Naive thymus-derived CD8-positive, alpha-beta T cell (primary cell): ENCODE measurements at regions not wholly inside any gene's neighbourhood (a gene's known extent, or its start where the extent isn't known, plus 50 kb on each side); places are given as distances from the start of the nearest gene placed in this dataset.

Experiments
- ATAC-seq, 2 donors: fragments of 150-1000 bp; cut with Tn5 transposase in 1 of 2; sonication (Bioruptor Pico), chemical (Tn5 transposase) in 1 of 2; 1 replicate in 1 of 2; 2 replicates in 1 of 2; pipeline ENCODE4 v1.10.0; 2021; ENCODE audit warnings: mild to moderate bottlenecking in 2 of 2, moderate library complexity in 2 of 2
- POLR2A ChIA-PET: fragments of 350-600 bp; sonication (Branson Sonifier 250); formaldehyde crosslinking; loops from one replicate; lab custom pipeline; 2021; ENCODE audit warnings: antibody characterized with exemption; lab: Charles Lee
- DNase-seq, 10 donors: peaks; one replicate each; pipeline versions ENCODE4 v3.0.0 to v3.0.0-alpha.2; 2020 to 2022
- H3K27ac Mint-ChIP-seq, 10 donors: one replicate each; pipeline ENCODE4 v1.8.0; 2020 to 2022; ENCODE audit warnings: mild to moderate bottlenecking in 10 of 10, mixed read lengths in 10 of 10, moderate library complexity in 4 of 10, inconsistent platforms in 1 of 10
- H3K27me3 Mint-ChIP-seq, 5 donors: one replicate each; pipeline ENCODE4 v1.8.0; 2021 to 2022; ENCODE audit warnings: mixed read lengths in 5 of 5
- H3K36me3 Mint-ChIP-seq, 3 donors: one replicate each; pipeline ENCODE4 v1.8.0; 2020 to 2022; ENCODE audit warnings: mixed read lengths in 3 of 3, mild to moderate bottlenecking in 2 of 3, inconsistent platforms in 1 of 3
- H3K4me1 Mint-ChIP-seq, 4 donors: one replicate each; pipeline ENCODE4 v1.8.0; 2021 to 2022; ENCODE audit warnings: mixed read lengths in 4 of 4
- H3K4me3 Mint-ChIP-seq, 10 donors: one replicate each; pipeline ENCODE4 v1.8.0; 2020 to 2022; ENCODE audit warnings: mild to moderate bottlenecking in 10 of 10, mixed read lengths in 10 of 10, moderate library complexity in 6 of 10, inconsistent platforms in 1 of 10
- H3K9me3 Mint-ChIP-seq, 9 donors: one replicate each; pipeline ENCODE4 v1.8.0; 2020 to 2022; ENCODE audit warnings: mixed read lengths in 9 of 9, mild to moderate bottlenecking in 3 of 9, inconsistent platforms in 1 of 9, moderate library complexity in 1 of 9

- Mint-ChIP-seq H3K9me3 (no peaks in the 10 kb centered on the region), H3K36me3 (no peaks in the 10 kb centered on the region), H3K4me1 (peaks cover 0 to 2% (median 0%) of the 10 kb centered on the region in 4 donors), H3K27ac (peak overlapping the region in 1 of 10 donors; percentile 85), H3K27me3 (no peaks in the 10 kb centered on the region), H3K4me3 (no peak overlapping the region)
- no peak for DNase-seq
- ATAC-seq = no peak
- POLR2A ChIA-PET = no interaction called here
Measured at GRCh38 chrX:68991691-68992345, 163.0 kb downstream of the EFNB1 start.

- POLR2A ChIA-PET = no interaction called here
- no peak overlapping the region for H3K27ac Mint-ChIP-seq
Measured at GRCh38 chrX:68990948-68991347, 162.1 kb downstream of the EFNB1 start.

DNA sequence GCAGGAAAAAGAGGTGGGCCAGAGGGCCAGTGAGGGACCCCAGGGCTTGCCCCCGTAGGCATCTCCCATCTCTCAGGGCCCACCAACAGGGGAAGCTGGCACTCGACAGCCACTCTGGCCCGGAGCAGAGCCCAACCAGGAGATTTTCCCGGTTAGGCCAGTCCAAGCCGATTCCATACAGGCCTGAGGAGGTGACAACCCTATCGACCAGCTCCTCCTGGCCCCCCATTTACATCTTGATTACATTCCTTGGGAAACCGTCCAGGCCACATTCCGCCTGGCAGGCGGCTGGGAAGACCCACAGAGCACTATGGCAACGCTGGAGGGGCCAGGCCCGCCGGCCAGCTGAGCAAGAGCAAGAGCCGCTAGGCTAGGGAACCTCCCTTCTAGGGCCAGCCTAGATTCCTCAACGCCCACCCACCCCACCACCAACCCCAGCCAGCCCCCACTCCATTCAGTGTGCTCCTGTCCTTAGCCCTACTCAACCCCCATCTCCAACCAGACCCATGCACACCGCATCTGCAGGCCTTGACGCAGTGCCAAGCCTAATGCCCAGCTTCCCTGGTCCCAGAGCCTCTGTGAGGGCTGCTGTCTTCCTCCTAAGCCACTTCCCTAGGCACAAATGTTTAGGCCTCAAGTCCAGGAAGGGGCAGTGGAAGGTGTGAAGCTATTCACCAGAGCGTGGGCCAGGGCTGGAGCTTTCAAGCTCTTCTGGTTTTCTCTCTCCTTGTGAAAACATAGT, 161.2 kb downstream of the EFNB1 start:
- Mint-ChIP-seq H3K36me3 (no peaks in the 10 kb centered on the region), H3K27ac (no peak overlapping the region), H3K4me1 (no peaks in the 10 kb centered on the region), H3K4me3 (no peak overlapping the region), H3K9me3 (no peaks in the 10 kb centered on the region), H3K27me3 (no peaks in the 10 kb centered on the region)
- POLR2A ChIA-PET = no interaction called here
- ATAC-seq (no peak), DNase-seq (no peak)

More at GRCh38 chrX:68990948-68991347, 162.1 kb downstream of the EFNB1 start:
- peaks cover 0 to 2% (median 0%) of the 10 kb centered on the region in 4 donors for H3K4me1 Mint-ChIP-seq
- H3K27me3 Mint-ChIP-seq = no peaks in the 10 kb centered on the region
- H3K9me3 Mint-ChIP-seq = no peaks in the 10 kb centered on the region
- H3K36me3 Mint-ChIP-seq = no peaks in the 10 kb centered on the region
- ATAC-seq (no peak), DNase-seq (no peak)
- H3K4me3 Mint-ChIP-seq = no peak overlapping the region

- Mint-ChIP-seq H3K27me3 (no peaks in the 10 kb centered on the region), H3K27ac (no peak overlapping the region), H3K4me3 (no peak overlapping the region), H3K36me3 (no peaks in the 10 kb centered on the region), H3K4me1 (no peaks in the 10 kb centered on the region), H3K9me3 (no peaks in the 10 kb centered on the region)
- POLR2A ChIA-PET = no interaction called here
- DNase-seq (no peak), ATAC-seq (no peak)
Measured at GRCh38 chrX:68989456-68989855, 160.6 kb downstream of the EFNB1 start.

GRCh38 chrX:68988865-68989264, 160.0 kb downstream of the EFNB1 start:
- H3K9me3 Mint-ChIP-seq = no peaks in the 10 kb centered on the region
- POLR2A ChIA-PET = no interaction called here
- no peak for ATAC-seq
- H3K4me1 Mint-ChIP-seq = no peaks in the 10 kb centered on the region
- peak overlapping the region in 1 of 10 donors; percentile 5 for H3K4me3 Mint-ChIP-seq
- DNase-seq = no peak
- no peaks in the 10 kb centered on the region for H3K36me3 Mint-ChIP-seq
- H3K27ac Mint-ChIP-seq = peak overlapping the region in 1 of 10 donors; percentile 48
- H3K27me3 Mint-ChIP-seq = no peaks in the 10 kb centered on the region

DNA sequence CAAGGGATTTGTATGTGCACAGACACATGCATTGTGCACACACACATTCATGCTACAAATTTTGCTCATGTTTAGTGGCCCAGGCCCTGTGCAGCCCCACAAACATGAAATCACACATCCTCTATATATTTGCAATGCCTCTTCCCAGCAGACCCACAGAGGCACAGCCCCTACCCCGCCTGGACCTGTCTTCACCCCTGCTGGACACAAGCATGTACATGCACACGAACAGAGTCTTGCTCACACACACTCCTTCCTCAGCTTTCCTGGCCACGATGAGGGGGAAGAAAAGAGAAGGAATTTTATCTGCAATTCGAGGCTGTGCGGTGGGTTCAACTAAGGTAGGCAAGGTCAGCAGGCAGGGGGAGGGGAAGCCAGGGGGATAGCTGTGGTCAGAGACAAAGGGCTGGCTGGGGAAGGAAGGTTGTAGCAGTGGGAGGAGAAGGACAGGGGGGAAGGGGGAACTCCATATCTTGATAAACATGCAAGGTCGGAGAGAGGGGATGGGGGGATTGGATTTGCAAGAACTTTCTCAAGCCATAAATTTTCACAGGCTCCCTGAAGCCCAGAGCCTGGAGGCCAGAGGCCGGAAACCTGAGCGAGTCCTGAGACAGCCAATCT, 156.4 kb downstream of the EFNB1 start:
- Mint-ChIP-seq H3K4me3 (no peak overlapping the region), H3K36me3 (no peaks in the 10 kb centered on the region), H3K9me3 (no peaks in the 10 kb centered on the region), H3K27ac (no peak overlapping the region), H3K27me3 (peaks cover 0 to 2% (median 0%) of the 10 kb centered on the region in 5 donors), H3K4me1 (no peaks in the 10 kb centered on the region)
- ATAC-seq = no peak
- POLR2A ChIA-PET = no interaction called here
- no peak for DNase-seq

DNA sequence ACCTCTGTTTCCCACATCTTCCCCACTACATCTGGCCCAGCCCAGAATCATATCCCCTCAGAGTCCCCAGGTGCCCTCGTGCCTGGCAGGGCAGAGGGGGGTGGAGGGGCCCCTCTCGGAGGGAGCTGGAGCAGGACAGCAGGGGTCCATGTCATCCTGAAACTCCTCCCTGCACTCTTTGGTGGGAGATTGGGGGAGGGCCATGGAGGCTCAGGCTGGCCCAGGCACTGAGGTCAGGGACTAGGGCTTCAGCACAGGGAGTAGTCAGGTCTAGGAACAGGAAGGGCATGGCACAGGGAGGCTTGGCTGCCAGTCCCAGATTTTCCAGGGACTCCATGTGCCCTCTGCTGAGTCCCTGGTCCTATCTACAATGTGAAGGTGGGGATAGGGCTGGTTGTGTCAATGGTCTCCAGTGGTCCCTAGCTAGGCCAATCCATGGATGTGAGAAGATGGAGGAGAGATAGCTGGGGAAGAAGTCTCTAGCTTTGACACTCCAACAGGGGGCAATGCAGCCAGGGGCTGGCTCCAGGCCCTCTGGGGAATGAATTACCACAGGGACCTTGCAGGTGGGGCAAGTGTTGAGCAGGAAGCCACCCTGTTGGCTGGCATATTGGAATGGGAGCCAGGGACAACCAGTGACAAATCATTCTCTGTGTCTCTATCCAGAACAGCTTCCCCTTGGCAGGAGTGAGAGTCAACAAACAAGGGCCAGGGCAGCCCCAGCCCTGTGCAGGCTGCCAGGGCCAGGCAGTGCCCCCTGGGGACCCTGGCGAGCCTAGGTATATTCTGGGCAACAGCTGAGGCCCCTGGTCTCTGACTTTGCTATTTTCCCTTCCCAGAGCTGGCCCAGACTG, 154.4 kb downstream of the EFNB1 start:
- Mint-ChIP-seq H3K27ac (no peak overlapping the region), H3K27me3 (peaks cover 0 to 2% (median 0%) of the 10 kb centered on the region in 5 donors), H3K4me3 (no peak overlapping the region), H3K36me3 (no peaks in the 10 kb centered on the region), H3K9me3 (no peaks in the 10 kb centered on the region), H3K4me1 (no peaks in the 10 kb centered on the region)
- POLR2A ChIA-PET = interaction anchor here (0.5 kb wide), 1 partner anchor 105 kb away, joined by 3 read pairs; no protein-coding TSS in a partner anchor
- DNase-seq (no peak), ATAC-seq (no peak)

DNA sequence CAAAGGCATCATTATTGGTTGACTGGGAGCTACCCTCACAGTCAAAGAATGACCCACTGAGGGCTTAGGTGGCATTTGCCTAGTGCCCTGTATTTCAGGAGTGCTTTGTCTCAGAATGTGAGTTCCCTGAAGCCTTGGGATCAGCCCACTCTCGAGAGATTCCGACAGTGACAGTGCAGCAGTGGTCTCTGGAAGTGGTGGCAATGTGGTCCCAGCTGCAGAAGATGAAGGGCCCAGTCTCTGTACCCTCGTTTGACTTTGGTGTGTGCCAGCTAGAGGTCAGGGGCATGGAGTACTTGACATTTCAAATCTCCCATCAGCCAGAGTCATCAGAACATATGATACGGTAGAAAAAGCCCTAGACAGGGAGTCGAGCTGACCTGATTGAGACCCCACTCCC, 153.7 kb downstream of the EFNB1 start:
- no peaks in the 10 kb centered on the region for H3K36me3 Mint-ChIP-seq
- no peaks in the 10 kb centered on the region for H3K4me1 Mint-ChIP-seq

DNA sequence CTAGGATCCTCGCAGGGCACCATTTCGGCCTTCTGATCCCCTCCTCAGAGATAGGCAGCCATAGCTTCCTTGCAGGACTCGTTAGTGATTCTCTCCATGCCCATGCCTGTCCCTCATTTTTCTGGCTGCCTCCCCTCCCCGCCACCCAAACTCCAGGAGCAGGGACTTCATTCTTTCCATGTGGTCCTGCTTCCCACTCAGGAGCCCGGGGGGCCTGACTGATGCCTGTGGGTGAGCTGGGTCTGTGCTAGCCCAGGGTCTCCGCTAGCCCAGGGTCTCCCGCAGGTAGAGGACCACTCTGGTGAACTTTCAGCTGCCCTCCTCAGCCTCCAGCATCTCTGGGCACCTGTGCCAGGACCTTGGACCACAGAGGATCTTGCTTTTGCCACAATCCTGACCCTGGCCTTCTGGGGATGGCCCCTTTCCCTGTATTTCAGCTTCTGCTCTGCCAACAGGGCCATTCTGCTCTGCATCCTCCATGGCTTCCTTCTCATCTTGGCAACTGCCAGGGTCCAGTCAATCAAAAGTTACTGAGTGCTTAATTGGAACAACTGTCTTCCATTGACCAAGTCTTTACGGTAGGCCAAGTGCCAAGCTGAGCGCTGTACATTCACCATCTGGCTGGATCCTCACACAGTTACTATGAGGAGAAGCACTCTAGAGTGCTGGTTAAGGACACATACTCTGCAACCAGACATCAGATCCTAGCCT, 152.2 kb downstream of the EFNB1 start:
- H3K27ac Mint-ChIP-seq = no peak overlapping the region
- POLR2A ChIA-PET = interaction anchor here (0.5 kb wide), 1 partner anchor 41 kb away, joined by 5 read pairs; no protein-coding TSS in a partner anchor
- peaks cover 0 to 11% (median 2%) of the 10 kb centered on the region in 9 donors for H3K9me3 Mint-ChIP-seq
- H3K36me3 Mint-ChIP-seq = peaks cover 0 to 6% (median 0%) of the 10 kb centered on the region in 3 donors
- no peak for ATAC-seq
- H3K27me3 Mint-ChIP-seq = peaks cover 0 to 2% (median 0%) of the 10 kb centered on the region in 5 donors
- DNase-seq = no peak
- H3K4me1 Mint-ChIP-seq = no peaks in the 10 kb centered on the region
- no peak overlapping the region for H3K4me3 Mint-ChIP-seq

More for the DNA sequence above, 153.7 kb downstream of the EFNB1 start:
- ATAC-seq = no peak
- POLR2A ChIA-PET = no interaction called here
- Mint-ChIP-seq H3K4me3 (no peak overlapping the region), H3K27ac (no peak overlapping the region), H3K27me3 (peaks cover 0 to 2% (median 0%) of the 10 kb centered on the region in 5 donors), H3K9me3 (no peaks in the 10 kb centered on the region)
- DNase-seq = no peak

DNA sequence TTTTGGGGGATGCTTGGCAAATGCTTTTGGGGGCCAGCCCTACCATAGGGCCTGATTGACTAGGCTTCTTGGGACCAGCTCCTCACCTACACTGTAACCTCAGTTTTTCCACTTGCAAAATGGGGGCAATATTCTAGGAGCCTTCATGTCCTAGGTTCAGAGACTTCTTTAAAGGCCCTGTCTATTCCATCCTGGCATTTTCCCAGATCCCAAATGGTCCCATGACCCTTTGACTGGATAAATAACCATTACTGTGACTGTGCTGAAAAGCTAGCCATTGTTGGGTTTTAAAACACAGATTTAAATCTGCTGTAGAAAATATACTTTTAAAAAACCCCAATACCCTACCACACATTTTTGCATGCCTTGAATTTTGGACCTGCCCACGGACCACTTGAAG, 149.8 kb downstream of the EFNB1 start:
- H3K4me1 Mint-ChIP-seq = no peaks in the 10 kb centered on the region
- H3K36me3 Mint-ChIP-seq = peaks cover 0 to 10% (median 0%) of the 10 kb centered on the region in 3 donors
- no peak overlapping the region for H3K27ac Mint-ChIP-seq
- H3K4me3 Mint-ChIP-seq = no peak overlapping the region
- no peak for ATAC-seq
- peaks cover 0 to 27% (median 7%) of the 10 kb centered on the region in 9 donors for H3K9me3 Mint-ChIP-seq
- POLR2A ChIA-PET = no interaction called here
- no peak for DNase-seq
- H3K27me3 Mint-ChIP-seq = peaks cover 0 to 2% (median 0%) of the 10 kb centered on the region in 5 donors

- Mint-ChIP-seq H3K9me3 (peaks cover 0 to 29% (median 8%) of the 10 kb centered on the region in 9 donors), H3K4me1 (no peaks in the 10 kb centered on the region), H3K4me3 (no peak overlapping the region), H3K27ac (no peak overlapping the region), H3K36me3 (peaks cover 0 to 10% (median 0%) of the 10 kb centered on the region in 3 donors), H3K27me3 (peaks cover 0 to 2% (median 0%) of the 10 kb centered on the region in 5 donors)
- ATAC-seq (no peak), DNase-seq (no peak)
- POLR2A ChIA-PET = no interaction called here
Measured at GRCh38 chrX:68978255-68978654, 149.4 kb downstream of the EFNB1 start.

DNA sequence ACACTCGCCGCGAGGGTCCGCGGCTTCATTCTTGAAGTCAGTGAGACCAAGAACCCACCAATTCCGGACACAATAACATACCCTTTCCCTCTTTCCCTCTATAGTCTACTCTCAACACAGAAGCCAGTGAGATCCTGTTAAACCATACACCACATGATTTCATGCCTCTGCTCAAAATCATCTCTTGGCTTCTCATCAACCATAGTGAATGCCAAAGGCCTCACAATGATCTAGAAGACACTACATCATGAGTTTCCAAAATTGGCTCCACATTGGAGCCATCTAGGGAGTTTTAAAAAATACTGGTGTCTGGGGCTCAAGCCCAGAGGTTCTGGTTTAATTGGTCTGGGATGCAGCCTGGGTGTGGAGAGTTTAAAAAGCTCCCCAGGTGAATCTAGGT, 124.5 kb downstream of the EFNB1 start:
- no peaks in the 10 kb centered on the region for H3K4me1 Mint-ChIP-seq
- DNase-seq = no peak
- no peak for ATAC-seq
- H3K27ac Mint-ChIP-seq = no peak overlapping the region
- peaks cover 0 to 8% (median 2%) of the 10 kb centered on the region in 5 donors for H3K27me3 Mint-ChIP-seq
- H3K4me3 Mint-ChIP-seq = no peak overlapping the region
- H3K36me3 Mint-ChIP-seq = peaks cover 0 to 11% (median 0%) of the 10 kb centered on the region in 3 donors
- POLR2A ChIA-PET = no interaction called here
- H3K9me3 Mint-ChIP-seq = peaks cover 0 to 17% (median 3%) of the 10 kb centered on the region in 9 donors
